ENCODE measurements at regions not wholly inside any gene's neighbourhood (a gene's known extent, or its start where the extent isn't known, plus 50 kb on each side); places are given as distances from the start of the nearest gene placed in this dataset.
"Not testable (repeated sequence)": the region's sequence is repeated elsewhere in the genome, so short reads cannot be mapped to it uniquely, and the experiment has no call there.

- DNase-seq (ENCODE audit: low read depth) = no peak
These were observed 256.2 kb downstream of the TAFA4 start for GRCh38 chr3:68676136-68676535.

GRCh38 chr3:68667346-68667745 is 265.0 kb downstream of the TAFA4 start:
- DNase-seq (ENCODE audit: low read depth) = no peak

DNA sequence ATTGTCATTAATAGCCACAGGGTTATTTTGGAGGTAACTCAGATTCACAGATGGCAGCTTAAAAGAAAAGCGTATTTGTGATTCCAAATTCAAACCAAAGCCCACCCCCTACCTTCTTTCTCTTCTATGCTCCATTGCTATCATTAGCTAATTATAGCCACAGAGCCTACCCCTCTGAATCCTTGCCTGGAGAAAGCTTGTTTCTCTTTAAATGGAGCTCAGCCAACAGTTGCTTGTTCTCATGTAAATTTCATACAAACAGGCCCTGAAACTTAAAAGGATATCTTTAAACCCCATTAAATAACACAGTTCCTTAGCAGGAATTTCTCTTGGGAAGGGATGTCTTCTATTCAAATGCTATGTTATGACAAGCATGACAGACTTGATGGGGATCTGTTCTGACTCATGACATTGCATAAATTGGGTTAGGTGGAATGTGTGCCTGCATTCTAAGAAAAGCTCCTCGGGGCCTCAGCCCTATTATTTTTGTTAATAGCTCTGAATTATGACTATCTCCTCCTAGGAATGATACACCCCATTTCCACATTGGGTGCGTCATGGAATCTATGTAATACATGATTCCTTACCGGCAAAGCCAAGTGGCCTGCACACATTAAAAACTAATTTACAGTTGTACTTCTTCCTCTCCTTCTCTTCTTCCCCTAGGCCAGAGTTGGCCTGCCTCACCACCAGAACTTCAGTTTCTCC is 265.8 kb downstream of the TAFA4 start:
- DNase-seq (ENCODE audit: low read depth) = no peak

DNA sequence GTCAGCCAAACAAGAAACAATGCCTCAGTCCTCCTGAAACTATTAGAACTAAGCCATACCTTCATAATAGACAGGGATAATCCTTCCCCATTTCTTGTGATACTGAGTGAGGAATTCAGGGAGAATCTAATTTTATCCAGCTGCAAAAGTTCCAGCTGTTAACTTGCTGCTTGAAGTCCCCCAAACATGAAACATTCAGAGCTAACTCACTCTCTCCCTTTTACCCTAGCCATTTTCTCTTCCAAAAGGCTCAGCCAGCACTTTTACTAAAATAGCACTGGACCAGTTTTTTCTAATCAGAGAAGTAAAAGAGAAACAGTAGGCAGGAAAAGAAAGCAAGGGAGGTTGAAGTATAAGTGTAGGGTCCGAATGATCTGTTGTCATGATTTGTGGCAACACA is 268.1 kb downstream of the TAFA4 start:
- DNase-seq (ENCODE audit: low read depth) = no peak

- no peak for DNase-seq (ENCODE audit: low read depth)
These were observed 270.2 kb downstream of the TAFA4 start for GRCh38 chr3:68662176-68662575.

- DNase-seq (ENCODE audit: low read depth) = not testable (repeated sequence)
These were observed 281.7 kb downstream of the TAFA4 start for GRCh38 chr3:68650657-68651056.

- DNase-seq (ENCODE audit: low read depth) = no peak
These were observed 283.9 kb downstream of the TAFA4 start for GRCh38 chr3:68648494-68648893.

GRCh38 chr3:68631850-68632545 is 300.3 kb downstream of the TAFA4 start:
- no peak for DNase-seq (ENCODE audit: low read depth)

- DNase-seq (ENCODE audit: low read depth) = no peak
These were observed 312.1 kb downstream of the TAFA4 start for GRCh38 chr3:68620211-68620610.

GRCh38 chr3:68614087-68614486 is 318.3 kb downstream of the TAFA4 start:
- DNase-seq (ENCODE audit: low read depth) = no peak

GRCh38 chr3:68571321-68571720 is 361.0 kb downstream of the TAFA4 start:
- no peak for DNase-seq (ENCODE audit: low read depth)

DNA sequence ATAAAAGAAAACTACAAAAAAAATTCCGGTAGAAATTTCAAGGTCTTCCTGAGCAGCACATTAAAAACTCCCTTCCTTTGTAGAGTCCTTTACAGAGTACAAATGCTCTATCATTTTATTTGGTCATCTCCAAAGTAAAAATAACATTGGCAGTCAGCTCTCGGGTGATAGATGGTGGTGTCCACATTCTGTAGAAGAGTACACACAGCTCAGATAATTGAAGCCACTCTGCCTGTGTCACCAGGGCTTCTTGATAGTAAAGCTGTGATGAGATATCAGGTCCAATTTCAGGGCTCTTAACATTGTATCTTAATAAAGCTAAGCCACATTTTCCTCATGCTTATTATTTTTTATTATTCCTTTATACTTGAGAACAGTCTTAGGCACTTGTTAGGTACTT is 371.6 kb downstream of the TAFA4 start:
- no peak for DNase-seq (ENCODE audit: low read depth)

GRCh38 chr3:68535782-68536181 is 396.6 kb downstream of the TAFA4 start:
- no peak for DNase-seq (ENCODE audit: low read depth)

GRCh38 chr3:68523330-68523729 is 409.0 kb downstream of the TAFA4 start:
- DNase-seq (ENCODE audit: low read depth) = no peak

- DNase-seq (ENCODE audit: low read depth) = no peak
These were observed 417.1 kb downstream of the TAFA4 start for GRCh38 chr3:68515237-68515636.

GRCh38 chr3:68504201-68504600 is 428.1 kb downstream of the TAFA4 start:
- DNase-seq (ENCODE audit: low read depth) = no peak

DNA sequence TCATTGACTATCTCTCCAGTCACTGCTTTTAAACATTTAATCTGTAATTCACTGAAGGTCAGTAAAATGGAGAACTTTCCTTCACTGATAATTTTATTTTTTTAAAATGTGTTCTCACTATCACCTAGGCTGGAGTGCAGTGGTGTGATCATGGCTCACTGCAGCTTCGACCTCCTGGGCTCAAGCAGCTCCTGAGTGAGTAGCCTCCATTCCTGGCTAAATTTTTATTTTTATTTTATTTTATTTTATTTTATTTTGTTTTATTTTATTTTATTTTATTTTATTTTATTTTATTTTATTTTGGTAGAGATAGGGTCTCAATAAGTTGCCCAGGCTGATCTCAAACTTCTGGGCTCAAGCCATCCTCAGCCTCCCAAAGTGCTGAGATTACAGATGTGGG is 446.5 kb downstream of the TAFA4 start:
- DNase-seq (ENCODE audit: low read depth) = not testable (repeated sequence)

- no peak for DNase-seq (ENCODE audit: low read depth)
These were observed 447.3 kb downstream of the TAFA4 start for GRCh38 chr3:68485051-68485450.

GRCh38 chr3:68483601-68484000 is 448.7 kb downstream of the TAFA4 start:
- no peak for DNase-seq (ENCODE audit: low read depth)

DNA sequence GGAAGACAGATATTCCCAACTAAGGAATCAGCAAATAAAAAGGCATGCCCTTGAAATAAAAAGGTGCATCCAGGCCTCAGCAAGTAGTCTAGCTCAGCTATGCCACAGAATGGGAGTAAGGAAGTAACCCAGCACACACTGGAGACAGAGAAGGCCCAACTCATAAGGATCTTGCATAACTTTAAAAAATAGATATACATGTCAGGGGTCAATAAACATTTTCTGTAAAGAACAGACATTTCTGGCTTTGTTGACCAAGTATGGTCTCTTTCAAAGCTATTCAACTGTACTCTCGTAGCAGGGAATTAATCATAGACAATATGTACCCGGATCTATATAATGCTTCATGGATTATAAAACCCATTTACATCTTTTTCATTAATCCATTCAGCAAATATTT is 449.3 kb downstream of the TAFA4 start:
- no peak for DNase-seq (ENCODE audit: low read depth)

GRCh38 chr3:68482565-68482964 is 449.8 kb downstream of the TAFA4 start:
- DNase-seq (ENCODE audit: low read depth) = no peak

DNA sequence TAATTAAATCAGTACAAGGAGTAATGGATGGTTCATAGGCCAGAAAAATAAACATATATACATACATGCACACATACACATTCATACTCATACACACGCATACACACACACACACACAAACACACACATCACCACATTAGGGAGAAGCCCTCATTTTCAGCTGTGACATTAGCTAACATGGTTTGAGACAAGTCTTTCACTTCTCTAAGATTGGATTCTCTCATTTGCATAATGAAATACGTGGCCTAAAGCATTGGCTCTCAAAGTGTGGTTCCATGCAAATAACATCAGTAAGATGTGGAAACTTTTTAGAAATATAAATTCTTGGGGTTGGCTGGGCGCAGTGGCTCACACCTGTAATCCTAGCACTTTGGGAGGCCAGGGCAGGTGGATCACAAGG is 452.6 kb downstream of the TAFA4 start:
- no peak for DNase-seq (ENCODE audit: low read depth)

- DNase-seq (ENCODE audit: low read depth) = no peak
These were observed 463.5 kb downstream of the TAFA4 start for GRCh38 chr3:68468695-68469375.

Measured in activated T-cell treated with anti-CD3 and anti-CD28 coated beads for 24 hours (primary cell).